Heart left ventricle (tissue), 16 donors: ENCODE measurements at regions not wholly inside any gene's neighbourhood (a gene's known extent, or its start where the extent isn't known, plus 50 kb on each side); places are given as distances from the start of the nearest gene placed in this dataset.

ENCODE experiments used
- ATAC-seq, 4 donors: fragments of 200-7000 bp; cut with Tn5 transposase; one replicate each; pipeline ENCODE4 v1.9.1; 2020 to 2022; ENCODE audit warnings: moderate library complexity in 4 of 4, mild to moderate bottlenecking in 3 of 4, moderate number of reproducible peaks in 1 of 4
- DNase-seq, 5 donors: peaks; one replicate each; pipeline ENCODE4 v3.0.0-alpha.2; 2020
- H3K27ac ChIP-seq, 12 donors: fragments of 200-600 bp; sonication (generic) in 4 of 12; one replicate each; pipeline versions ENCODE4 v1.5.0 to v1.8.0; 2016 to 2022; ENCODE audit warnings: mild to moderate bottlenecking in 2 of 12
- H3K27me3 ChIP-seq, 9 donors: fragments of 200-600 bp; sonication (generic) in 2 of 9; one replicate each; pipeline versions ENCODE4 v1.5.1 to v1.8.0; 2016 to 2022; ENCODE audit warnings: mild to moderate bottlenecking in 3 of 9
- H3K36me3 ChIP-seq, 9 donors: fragments of 200-600 bp; sonication (generic) in 2 of 9; one replicate each; pipeline versions ENCODE4 v1.5.0 to v1.8.0; 2018 to 2022; ENCODE audit warnings: mild to moderate bottlenecking in 2 of 9
- H3K4me1 ChIP-seq, 12 donors: fragments of 200-600 bp; sonication (generic) in 4 of 12; one replicate each; pipeline versions ENCODE4 v1.5.0 to v1.8.0; 2016 to 2022; ENCODE audit warnings: mild to moderate bottlenecking in 3 of 12
- H3K4me3 ChIP-seq, 12 donors: fragments of 200-600 bp; sonication (generic) in 4 of 12; one replicate each; pipeline versions ENCODE4 v1.5.0 to v1.8.0; 2017 to 2022; ENCODE audit warnings: mild to moderate bottlenecking in 9 of 12, moderate library complexity in 4 of 12
- H3K9me3 ChIP-seq, 12 donors: fragments of 200-600 bp; sonication (generic) in 4 of 12; one replicate each; pipeline versions ENCODE4 v1.5.0 to v1.8.0; 2016 to 2022; ENCODE audit warnings: mild to moderate bottlenecking in 1 of 12
- CTCF ChIP-seq, 12 donors: fragments of 200-600 bp; sonication (generic) in 4 of 12; IDR thresholded peaks; one replicate each; pipeline versions ENCODE4 v1.5.0 to v1.8.0; 2018 to 2022; ENCODE audit warnings: antibody characterized with exemption in 12 of 12, mild to moderate bottlenecking in 5 of 12
- POLR2A ChIP-seq, 2 donors: fragments of 450-650 bp; IDR thresholded peaks; one replicate each; pipeline ENCODE4 v1.6.1; 2017; ENCODE audit warnings: antibody characterized with exemption in 2 of 2, mild to moderate bottlenecking in 2 of 2, moderate library complexity in 2 of 2
- WGBS, 4 donors: extraction: QIAGEN DNeasy Blood & Tissue Kit in 2 of 4; methylation state at CpG; one replicate each; pipeline versions ENCODE4 v1.1.5 to v1.1.7; 2013 to 2018; 5-methylcytosine and 5-hydroxymethylcytosine counted together
- intact Hi-C, 10 donors: fragments of 100-400 bp; cut with DNase I; formaldehyde crosslinking; loops; one replicate each; pipeline versions ENCODE4 v1.11.1 to v1.14.2; 2022
- donor health status: ischemic (EF 13 %, LVEDD 7.1; RV severe dilation, severe dysfunction).
- donor health status: healthy with polysubstance abuse.
- donor health status: DM: no; HTN: yes; CAD: no.
- donor health status: DM: no; HTN: no; CAD: no.
- donor health status: ischemic (EF 25% LVEDD 6.9; RV normal size, moderate dysfunction).
- donor health status: ischemic (EF 25% LVEDD 5.7; RV mildly dilated, moderate dysfunction).
- donor health status: healthy.
- donor health status: DM: yes; HTN: yes; CAD: no.
- donor health status: ischemic (EF 35%, LVEDD 5.7; RV mildly dilated, moderate dysfunction).
- donor health status: nonischemic (EF 11% LVEDD 7.7; RV severe dilation, severe dysfunction).
- donor health status: DM: yes; HTN: yes; CAD: no.
- donor health status: PGD.
- donor health status: ischemic (EF 29% LVEDD 5.4; RV normal size, mild dysfunction).
- donor health status: nonischemic (EF 23%, LVEDD 6.1; RV moderate dilation, normal function).

GRCh38 chr16:75801307-75801706 is 75.0 kb upstream of the CPHXL start:
- no peak for DNase-seq
- no peaks in the 10 kb centered on the region for H3K9me3 ChIP-seq
- intact Hi-C loops = no loop called here
- H3K27ac ChIP-seq = no peak overlapping the region
- peaks cover 0 to 8% (median 0%) of the 10 kb centered on the region in 9 donors for H3K27me3 ChIP-seq
- no peak for ATAC-seq
- 30 to 47% (median 36%) methylated on average over 3 of the region's 3 CpGs for WGBS, 4 donors
- no peaks in the 10 kb centered on the region for H3K4me1 ChIP-seq
- TF ChIP-seq POLR2A (IDR thresholded peaks at IDR 0.05) = no peak
- no peak for TF ChIP-seq CTCF (IDR thresholded peaks at IDR 0.05)
- no peak overlapping the region for H3K4me3 ChIP-seq
- H3K36me3 ChIP-seq = no peaks in the 10 kb centered on the region

DNA sequence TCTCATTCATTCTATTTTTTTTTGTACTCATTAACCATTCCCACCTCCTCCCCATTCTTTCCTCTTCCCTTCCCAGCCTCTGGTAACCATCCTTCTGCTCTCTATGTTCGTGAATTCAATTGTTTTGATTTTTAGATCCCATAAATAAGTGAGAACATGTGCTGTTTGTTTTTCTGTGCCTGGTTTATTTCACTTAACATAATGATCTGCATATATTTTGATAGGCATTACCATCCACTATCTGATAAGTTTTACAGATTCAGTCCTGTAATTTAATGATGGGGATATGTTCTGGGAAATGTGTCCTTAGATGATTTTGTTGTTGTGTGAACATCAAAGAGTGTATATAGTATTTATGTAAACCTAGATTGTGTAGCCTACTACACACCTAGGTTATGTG is 77.5 kb upstream of the CPHXL start:
- no peak for DNase-seq
- H3K4me1 ChIP-seq = no peaks in the 10 kb centered on the region
- ATAC-seq = no peak
- intact Hi-C loops = no loop called here
- 51 to 69% (median 57%) methylated on average over 1 of the region's 1 CpG for WGBS, 4 donors
- no peak overlapping the region for H3K4me3 ChIP-seq
- no peak overlapping the region for H3K27ac ChIP-seq
- no peak for TF ChIP-seq CTCF (IDR thresholded peaks at IDR 0.05)
- no peak for TF ChIP-seq POLR2A (IDR thresholded peaks at IDR 0.05)
- H3K27me3 ChIP-seq = peaks cover 0 to 13% (median 0%) of the 10 kb centered on the region in 9 donors
- H3K9me3 ChIP-seq = no peaks in the 10 kb centered on the region
- H3K36me3 ChIP-seq = no peaks in the 10 kb centered on the region

GRCh38 chr16:75804368-75804767 is 78.1 kb upstream of the CPHXL start:
- intact Hi-C loops = no loop called here
- DNase-seq (no peak), ATAC-seq (no peak)
- no peaks in the 10 kb centered on the region for H3K36me3 ChIP-seq
- TF ChIP-seq POLR2A (IDR thresholded peaks at IDR 0.05) (no peak), CTCF (IDR thresholded peaks at IDR 0.05) (no peak)
- H3K9me3 ChIP-seq = no peaks in the 10 kb centered on the region
- H3K4me1 ChIP-seq = no peaks in the 10 kb centered on the region
- H3K27ac ChIP-seq = no peak overlapping the region
- no peak overlapping the region for H3K4me3 ChIP-seq
- H3K27me3 ChIP-seq = peaks cover 0 to 13% (median 0%) of the 10 kb centered on the region in 9 donors
- 39 to 68% (median 58%) methylated on average over 3 of the region's 3 CpGs for WGBS, 4 donors

- Histone ChIP-seq H3K4me3 (no peak overlapping the region), H3K4me1 (no peaks in the 10 kb centered on the region), H3K27me3 (peaks cover 0 to 7% (median 0%) of the 10 kb centered on the region in 9 donors), H3K27ac (no peak overlapping the region), H3K9me3 (no peaks in the 10 kb centered on the region), H3K36me3 (no peaks in the 10 kb centered on the region)
- intact Hi-C loops = no loop called here
- WGBS, 4 donors = 69 to 75% (median 71%) methylated on average over 6 of the region's 6 CpGs
- TF ChIP-seq POLR2A (IDR thresholded peaks at IDR 0.05) (no peak), CTCF (IDR thresholded peaks at IDR 0.05) (no peak)
- ATAC-seq (no peak), DNase-seq (no peak)
Measured at GRCh38 chr16:75805946-75806345, 79.7 kb upstream of the CPHXL start.
